Vagina (tissue), 2 donors: ENCODE measurements at regions not wholly inside any gene's neighbourhood (a gene's known extent, or its start where the extent isn't known, plus 50 kb on each side); places are given as distances from the start of the nearest gene placed in this dataset.

ENCODE experiments used
- CTCF ChIP-seq, 3 experiments: fragments of 450-650 bp in 2 of 3; fragments of 200-600 bp in 1 of 3; sonication (generic) in 1 of 3; IDR thresholded peaks; one replicate each; pipeline ENCODE4 v1.5.1; 2017 to 2019; ENCODE audit warnings: antibody characterized with exemption in 3 of 3, mild to moderate bottlenecking in 2 of 3, moderate library complexity in 2 of 3
- POLR2AphosphoS5 ChIP-seq, 2 donors: sonication (generic); formaldehyde crosslinking; IDR thresholded peaks; one replicate each; pipeline ENCODE4 v1.9.0; 2017; ENCODE audit warnings: antibody characterized with exemption in 2 of 2, mild to moderate bottlenecking in 2 of 2, low read depth in 1 of 2; ENCODE audit not compliant: insufficient read depth in 1 of 2

GRCh38 chr7:112540839-112541577, 60.2 kb downstream of the LSMEM1 start:
- TF ChIP-seq POLR2AphosphoS5 (IDR thresholded peaks at IDR 0.05; ENCODE audit: insufficient read depth in 1 of 2, low read depth in 1 of 2) (no peak), CTCF (IDR thresholded peaks at IDR 0.05) (no peak)
